ENCODE measurements at regions not wholly inside any gene's neighbourhood (a gene's known extent, or its start where the extent isn't known, plus 50 kb on each side); places are given as distances from the start of the nearest gene placed in this dataset.
A peak's percentile ranks its signal among the peaks of the same experiment; 100 is the strongest.
"Not testable (repeated sequence)": the region's sequence is repeated elsewhere in the genome, so short reads cannot be mapped to it uniquely, and the experiment has no call there.

GRCh38 chr6:169867751-169868191 is 116.3 kb downstream of the ERMARD start:
- no peak for DNase-seq

DNA sequence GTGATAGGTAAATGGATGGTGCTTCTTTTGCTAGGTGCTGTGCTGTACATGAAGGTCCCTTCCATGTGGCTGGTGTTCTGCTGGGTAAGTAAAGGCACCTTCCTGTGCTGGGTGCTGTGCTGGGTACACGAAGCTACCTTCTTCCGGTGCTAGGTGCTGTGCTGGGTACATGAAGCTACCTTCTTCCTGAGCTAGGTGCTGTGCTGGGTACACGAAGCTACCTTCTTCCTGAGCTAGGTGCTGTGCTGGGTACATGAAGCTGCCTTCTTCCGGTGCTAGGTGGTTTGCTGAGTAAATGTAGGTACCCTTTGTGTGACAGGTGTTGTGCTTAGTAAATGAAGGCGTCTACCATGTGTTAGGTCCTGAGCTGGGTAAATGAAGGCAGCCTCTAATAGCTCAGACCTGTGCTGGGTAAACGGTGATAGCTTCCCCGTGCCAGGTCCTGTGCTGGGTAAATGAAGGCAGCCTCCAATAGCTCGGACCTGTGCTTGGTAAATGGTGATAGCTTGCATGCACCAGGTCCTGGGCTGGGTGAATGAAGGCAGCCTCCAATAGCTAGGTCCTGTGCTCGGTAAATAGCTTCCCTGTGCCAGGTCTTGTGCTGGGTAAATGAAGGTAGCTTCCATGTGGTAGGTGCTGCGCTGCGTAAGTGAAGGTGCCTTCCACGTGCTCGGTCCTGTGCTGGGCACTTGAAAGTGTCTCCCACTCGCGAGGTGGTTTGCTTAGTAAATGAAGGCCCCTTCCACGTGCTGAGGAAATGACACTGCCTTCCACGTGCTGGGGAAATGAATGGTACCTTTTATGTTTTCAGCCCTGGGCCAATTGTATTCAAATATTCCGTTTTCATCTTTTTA is 115.5 kb downstream of the ERMARD start:
- DNase-seq, result no peak

DNA sequence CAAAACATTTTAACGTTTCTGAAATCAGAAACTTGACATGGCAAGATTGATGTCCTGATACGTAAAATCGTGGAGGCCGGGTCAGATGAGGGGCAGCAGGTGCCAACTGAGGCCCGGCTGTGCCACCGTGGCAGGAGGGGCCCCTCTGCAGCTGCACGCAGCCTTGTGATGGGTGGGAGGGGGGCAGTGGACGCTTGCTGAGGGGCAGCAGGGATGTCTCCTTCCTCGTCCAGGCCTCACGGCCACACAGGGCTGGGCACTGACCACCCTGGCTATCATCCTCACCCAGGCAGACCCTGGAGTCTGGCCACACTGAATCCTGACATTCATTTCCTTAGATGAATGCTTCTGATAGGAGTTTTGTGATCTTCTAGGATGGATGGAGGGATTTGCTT is 114.7 kb downstream of the ERMARD start:
- DNase-seq, result no peak

DNA sequence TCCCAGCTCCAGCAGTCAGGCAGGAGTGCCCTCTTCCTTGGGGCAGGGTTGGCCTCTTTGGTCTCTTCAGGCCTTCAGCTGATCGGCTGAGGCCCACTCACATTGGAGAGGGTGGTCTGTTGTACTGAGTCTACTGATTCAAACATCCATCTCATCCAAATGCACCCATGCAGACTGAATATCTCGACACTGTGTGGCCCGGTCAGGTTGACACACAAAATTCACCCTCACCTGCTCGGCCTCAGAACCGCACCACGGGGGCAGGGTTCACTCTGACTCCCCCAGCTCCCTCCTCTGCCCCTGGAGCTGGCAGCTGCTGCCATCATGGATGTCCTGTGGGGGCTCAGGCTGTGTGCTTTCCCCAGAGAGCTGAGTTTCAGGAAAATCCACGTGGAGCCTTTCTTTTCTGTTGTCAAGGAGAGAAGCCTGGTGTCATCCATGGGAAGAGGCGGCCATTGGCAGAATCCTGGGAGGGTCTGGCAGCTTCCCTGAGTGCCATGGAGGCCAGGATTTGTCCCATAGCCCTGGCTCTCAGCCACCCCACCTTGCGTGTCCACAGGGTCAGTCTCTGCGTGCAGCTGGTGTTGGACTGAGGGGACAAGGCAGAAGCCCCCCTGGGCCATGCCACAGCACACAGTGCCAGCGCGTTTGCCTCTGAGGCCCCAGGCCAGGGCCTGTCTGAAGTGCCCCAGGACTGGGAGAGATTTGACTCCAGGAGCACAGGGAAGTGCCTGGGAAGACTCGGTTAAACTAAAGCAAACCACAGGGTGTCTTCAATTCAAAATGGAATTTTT is 114.1 kb downstream of the ERMARD start:
- no peak for DNase-seq

DNA sequence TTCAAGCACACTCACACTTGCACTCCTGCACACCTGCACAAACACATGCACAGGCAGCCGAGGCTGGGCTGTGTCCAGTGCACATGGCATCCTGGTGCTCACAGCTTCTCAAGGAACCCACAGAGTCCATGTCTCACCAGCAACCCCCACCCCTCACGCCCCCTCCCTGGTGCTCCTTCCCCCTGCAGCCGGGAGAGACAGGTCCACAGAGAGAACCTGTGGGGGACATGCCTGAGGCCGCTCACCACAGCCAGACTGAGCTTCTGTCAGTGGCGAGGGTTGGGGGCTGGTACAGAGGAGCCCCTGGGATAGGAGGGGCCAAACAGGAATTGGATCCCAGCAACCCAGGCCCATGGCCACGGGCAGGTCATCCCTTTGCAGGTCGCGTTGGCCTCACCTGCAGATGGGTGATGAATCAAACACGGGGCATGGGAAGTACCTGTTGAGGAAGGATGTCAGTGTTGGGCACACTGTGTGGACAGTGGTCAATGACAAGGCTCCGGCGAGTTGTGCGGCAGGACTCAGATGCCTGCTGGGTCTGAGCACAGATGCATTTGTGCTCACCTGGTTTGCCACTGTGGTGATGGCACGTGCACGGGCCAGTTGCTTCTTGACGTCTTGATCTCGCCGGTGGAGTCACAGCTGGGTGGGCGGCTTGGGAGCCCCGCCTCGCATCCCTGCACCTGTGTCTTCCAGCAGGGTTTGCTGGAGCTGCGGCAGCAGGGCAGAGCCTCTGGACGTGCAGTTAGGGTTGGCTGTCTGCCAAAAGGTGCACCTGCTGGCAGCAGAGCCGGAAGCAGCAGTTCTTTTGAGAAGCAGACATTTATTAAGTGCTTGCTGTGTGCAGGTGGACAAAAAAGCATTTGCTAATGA is 113.0 kb downstream of the ERMARD start:
- DNase-seq, result peak; percentile 82 to 91

GRCh38 chr6:169863710-169864109 is 112.3 kb downstream of the ERMARD start:
- no peak for DNase-seq

DNA sequence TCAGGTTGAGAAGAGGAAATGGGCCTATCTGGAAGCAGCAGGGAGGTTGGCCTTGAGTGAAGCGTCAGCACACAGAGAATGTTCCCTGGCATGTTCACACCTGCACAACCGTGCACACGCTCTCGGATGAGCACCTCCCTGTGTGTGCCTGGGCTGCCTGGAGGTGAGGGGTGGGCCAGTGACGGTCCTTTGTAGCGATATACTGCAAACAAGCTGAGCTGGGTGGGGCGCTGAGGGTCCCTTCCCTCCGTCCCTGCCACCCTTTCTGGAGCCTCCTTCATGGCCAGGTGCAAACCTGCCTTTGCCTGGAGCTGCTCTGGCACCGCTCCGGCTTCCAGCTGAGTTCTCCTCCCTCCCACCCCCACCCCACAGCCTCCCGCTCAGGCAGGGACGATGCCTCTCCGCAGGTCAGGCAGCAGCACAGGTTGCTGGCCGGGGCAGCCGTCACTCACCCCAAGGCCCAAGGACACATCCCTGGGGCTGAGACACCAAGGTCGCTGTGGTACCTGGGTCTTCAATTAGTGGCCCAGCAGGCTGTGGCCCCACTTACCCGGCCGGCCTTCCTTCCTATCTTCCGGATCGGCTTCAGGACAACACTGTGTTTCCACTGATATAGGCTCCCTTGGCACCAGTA is 111.6 kb downstream of the ERMARD start:
- no peak for DNase-seq

DNA sequence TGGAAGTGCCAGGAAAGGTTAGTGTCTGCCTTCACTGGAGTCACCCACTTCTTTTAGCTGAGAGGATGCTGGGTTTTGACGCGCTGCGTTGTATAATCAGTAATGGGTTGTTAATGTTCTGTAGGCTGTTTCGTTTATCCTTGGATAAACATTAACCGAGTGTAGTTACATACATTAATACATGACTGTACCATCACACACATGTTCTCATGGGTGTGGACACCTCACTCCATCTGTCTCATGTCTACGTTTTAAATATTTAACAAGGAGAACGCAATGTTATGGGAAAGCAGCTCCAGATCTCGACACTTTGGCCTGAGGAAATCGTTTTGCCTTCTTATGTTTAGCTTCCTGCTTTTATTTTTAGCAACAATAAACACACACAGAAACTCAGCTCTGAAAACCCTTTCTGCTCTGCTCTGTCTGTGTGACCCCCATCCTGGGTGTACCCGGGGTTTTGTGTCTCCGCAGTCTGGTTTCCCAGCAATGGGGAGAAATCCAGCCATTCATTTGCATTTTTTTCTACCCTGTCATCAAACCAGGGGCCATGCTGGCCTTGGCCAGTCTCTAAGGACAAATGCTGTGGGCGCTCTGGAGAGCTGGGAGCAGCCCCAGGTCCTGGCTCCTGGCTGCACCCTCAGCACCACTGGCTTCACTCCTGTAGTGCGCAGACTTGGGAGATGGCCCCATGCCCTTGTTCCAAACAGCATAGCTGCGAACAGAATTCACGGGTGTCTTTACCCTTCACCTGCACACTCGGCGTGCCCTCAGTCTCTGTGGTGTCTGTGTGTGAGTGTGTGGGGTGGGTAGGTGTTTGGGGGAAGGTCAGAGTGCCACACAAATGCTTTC is 110.8 kb downstream of the ERMARD start:
- no peak for DNase-seq

DNA sequence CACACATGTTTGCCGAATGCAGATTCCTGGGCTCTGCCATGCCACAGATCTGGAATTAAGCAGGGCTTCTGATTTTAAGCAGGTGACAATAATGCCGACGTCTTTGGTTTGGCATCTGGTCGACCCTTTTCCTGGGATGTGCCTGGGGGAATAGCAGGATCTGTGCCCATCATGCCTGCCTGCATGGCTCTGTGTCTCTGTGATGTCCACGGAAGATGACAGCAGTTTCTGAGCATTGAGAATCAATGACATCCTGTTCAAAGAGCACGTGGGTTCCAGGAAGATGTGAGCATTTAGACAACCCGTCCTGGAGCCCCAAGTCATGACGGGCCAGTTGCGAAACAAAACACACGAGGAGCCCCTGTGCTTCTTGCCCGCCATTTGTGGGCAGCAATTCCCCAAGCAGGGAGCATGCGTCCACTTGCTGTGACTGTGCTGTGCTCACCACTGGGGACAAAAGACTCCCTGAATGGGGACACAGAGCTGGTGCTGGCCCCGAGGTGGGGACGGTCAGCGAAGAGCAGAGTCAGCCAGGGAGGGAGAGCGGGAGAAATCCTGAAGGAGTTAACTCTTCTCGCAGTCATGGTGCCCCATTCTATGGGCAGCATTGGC is 110.1 kb downstream of the ERMARD start:
- no peak for DNase-seq

GRCh38 chr6:169859978-169860703 is 108.7 kb downstream of the ERMARD start:
- DNase-seq, result no peak

DNA sequence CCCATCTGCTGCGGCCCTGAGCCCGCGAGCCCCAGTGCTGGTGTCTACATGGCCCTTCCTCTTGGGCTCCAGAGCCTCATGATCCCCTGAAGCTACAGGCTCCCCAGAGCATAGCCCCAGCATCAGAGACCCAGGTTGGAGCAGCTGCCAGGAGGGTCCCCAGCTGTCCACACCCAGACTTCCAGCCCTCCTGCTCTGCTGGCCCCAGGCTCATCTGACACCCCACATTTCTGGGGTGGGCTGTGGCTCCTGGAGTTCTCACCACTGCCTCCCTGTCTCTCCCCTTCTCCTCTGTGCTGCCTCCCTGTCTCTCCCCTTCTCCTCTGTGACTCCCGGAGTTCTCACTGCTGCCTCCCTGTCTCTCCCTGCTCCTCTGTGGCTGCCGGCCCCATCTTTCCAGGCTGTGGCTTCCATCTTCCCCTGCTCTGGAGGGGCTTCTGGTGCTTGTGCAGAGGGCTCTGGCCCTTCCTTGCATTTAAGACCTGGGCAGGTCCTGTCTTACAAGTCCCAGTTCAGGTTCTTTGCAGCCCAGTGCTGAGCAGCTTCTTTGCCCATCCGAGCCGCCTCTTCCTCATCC is 108.1 kb downstream of the ERMARD start:
- no peak for DNase-seq

- DNase-seq, result no peak
These were observed 107.5 kb downstream of the ERMARD start for GRCh38 chr6:169858935-169859351.

DNA sequence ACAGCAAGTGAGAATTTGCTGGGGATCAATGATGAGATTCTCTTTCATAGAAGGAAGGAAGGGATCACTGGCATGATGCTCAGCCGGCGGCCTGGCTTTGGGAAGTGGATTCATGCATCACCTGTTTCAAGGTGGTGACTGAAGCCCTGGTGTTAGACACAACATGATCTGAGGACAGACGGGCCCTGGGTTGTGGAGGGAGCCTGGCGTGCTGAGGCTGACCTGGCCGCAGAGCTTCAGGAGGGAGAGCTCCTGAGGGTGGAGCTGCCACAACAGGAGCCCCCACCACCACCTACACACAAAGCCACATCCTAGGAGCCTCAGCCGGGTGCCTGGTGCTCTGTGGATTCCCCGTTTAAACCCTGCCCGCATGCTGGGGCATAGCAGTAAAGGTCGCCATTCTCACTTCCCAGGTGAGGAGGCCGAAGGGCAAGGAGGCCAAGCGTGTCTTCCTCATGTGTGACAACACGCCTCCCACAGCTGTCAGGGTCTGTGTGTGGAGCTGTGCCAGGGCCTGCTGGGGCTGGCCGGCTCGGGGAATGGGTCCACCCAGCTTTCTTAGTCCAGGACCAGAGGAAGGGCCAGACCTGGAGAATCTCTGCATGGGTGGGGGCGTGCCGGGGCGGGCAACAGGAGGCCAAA is 107.0 kb downstream of the ERMARD start:
- no peak for DNase-seq

- DNase-seq, result no peak
These were observed 106.2 kb downstream of the ERMARD start for GRCh38 chr6:169857343-169858292.

DNA sequence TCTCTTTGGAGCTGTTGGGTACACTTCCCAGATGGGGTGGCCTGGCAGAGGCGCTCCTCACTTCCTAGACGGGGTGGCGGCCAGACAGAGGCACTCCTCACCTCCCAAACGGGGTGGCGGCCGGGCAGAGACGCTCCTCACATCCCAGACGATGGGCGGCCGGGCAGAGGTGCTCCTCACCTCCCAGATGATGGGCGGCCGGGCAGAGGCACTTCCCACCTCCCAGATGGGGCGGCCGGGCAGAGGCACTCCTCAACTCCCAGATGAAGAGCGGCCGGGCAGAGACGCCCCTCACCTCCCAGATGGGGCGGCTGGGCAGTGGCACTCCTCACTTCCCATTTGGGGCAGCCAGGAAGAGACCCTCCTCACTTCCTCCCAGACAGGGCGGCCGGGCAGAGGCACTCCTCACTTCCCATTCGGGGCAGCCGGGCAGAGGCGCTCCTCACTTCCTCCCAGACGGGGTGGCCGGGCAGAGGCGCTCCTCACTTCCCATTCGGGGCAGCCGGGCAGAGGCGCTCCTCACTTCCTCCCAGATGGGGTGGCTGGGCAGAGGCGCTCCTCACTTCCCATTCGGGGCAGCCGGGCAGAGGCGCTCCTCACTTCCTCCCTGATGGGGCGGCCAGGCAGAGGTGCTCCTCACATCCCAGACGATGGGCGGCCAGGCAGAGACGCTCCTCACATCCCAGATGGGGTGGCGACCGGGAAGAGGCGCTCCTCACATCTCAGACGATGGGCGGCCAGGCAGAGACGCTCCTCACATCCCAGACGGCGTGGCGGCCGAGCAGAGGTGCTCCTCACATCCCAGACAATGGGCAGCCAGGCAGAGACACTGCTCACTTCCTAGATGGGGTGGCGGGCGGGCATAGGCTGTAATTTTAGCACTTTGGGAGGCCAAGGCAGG is 105.3 kb downstream of the ERMARD start:
- not testable (repeated sequence) for DNase-seq

DNA sequence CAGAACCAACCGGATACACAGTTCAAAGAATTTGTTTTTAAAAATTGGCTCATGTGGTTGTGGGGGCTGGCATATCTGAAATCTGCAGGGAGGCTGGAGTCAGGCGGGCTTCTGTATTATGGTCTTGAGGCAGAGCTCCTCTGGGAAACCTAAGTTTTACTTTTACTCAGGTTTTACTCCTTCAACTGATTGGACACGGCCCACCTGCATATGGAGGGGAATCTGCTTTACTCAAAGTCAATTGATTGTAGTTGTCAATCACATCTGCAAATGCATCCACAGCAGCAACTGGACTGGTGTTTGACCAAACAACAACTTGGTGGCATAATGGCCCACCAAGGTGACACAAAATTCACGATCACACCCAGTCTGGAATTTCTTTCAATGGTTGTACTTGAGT is 103.4 kb downstream of the ERMARD start:
- no peak for DNase-seq

- DNase-seq, result no peak
These were observed 102.8 kb downstream of the ERMARD start for GRCh38 chr6:169854083-169854725.

Data from SHP77 (cell line).